K562 (cell line): ENCODE measurements at regions not wholly inside any gene's neighbourhood (a gene's known extent, or its start where the extent isn't known, plus 50 kb on each side); places are given as distances from the start of the nearest gene placed in this dataset.

Source experiments
- EZH2 ChIP-seq: IDR thresholded peaks from 2 replicates; pipeline ENCODE4 v1.6.1; 2012; ENCODE audit warnings: low read depth, mild to moderate bottlenecking, inconsistent platforms, low read length, borderline replicate concordance
- MEF2A ChIP-seq: IDR thresholded peaks from 2 replicates; pipeline ENCODE4 v1.6.1; 2011; ENCODE audit warnings: low read depth, mild to moderate bottlenecking, low read length, moderate library complexity; ENCODE audit not compliant: control insufficient read depth
- NR3C1 ChIP-seq: sonication (generic); formaldehyde crosslinking; IDR thresholded peaks from 2 replicates; pipeline ENCODE4 v1.8.1; 2022; ENCODE audit warnings: missing genetic modification reagents
- RBM22 ChIP-seq: fragments of 200-400 bp; formaldehyde crosslinking; IDR thresholded peaks from 2 replicates; pipeline ENCODE4 v1.6.1; 2018; ENCODE audit warnings: low read length, low read depth; ENCODE audit not compliant: poor library complexity, severe bottlenecking
- SREBF1 ChIP-seq: fragments of 150-350 bp; IDR thresholded peaks from 2 replicates; pipeline ENCODE4 v1.6.1; 2014; ENCODE audit warnings: antibody characterized with exemption, low read depth, low read length, borderline replicate concordance
- ZNF12 ChIP-seq: sonication (generic); formaldehyde crosslinking; IDR thresholded peaks from 2 replicates; pipeline ENCODE4 v1.4.0; 2020; ENCODE audit warnings: mild to moderate bottlenecking, missing genetic modification reagents
- ZNF217 ChIP-seq: sonication (generic); formaldehyde crosslinking; IDR thresholded peaks from 2 replicates; pipeline ENCODE4 v1.8.0; 2022; ENCODE audit warnings: mild to moderate bottlenecking, missing genetic modification reagents

DNA sequence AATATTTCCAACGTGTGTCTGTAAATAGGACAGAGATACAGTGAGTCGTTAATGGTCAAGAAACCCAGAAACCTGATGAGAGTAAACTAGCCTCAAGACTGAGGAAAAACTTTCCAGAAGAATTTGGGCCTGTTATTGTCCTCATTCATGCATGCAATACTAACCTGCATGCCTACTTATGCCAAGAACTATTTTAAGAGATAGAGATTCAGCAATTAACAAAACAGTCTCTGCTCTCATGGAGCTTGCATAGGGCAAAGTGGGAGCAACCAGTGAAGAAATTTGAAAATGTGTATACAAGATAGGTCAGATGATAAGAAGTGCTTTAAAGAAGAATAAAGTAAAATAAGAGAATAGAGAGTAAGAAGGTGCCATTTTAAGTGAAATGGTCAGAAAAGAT is 66.1 kb upstream of the FRG1 start:
- no peak for TF ChIP-seq SREBF1
- no peak for TF ChIP-seq RBM22
- TF ChIP-seq ZNF12 (CRISPR knock-in tag), result no peak
- no peak for TF ChIP-seq NR3C1 (CRISPR knock-in tag)
- no peak for TF ChIP-seq ZNF217 (CRISPR knock-in tag)
- no peak for TF ChIP-seq EZH2
- no peak for TF ChIP-seq MEF2A
